Putamen (tissue), 1 donor: ENCODE measurements at regions not wholly inside any gene's neighbourhood (a gene's known extent, or its start where the extent isn't known, plus 50 kb on each side); places are given as distances from the start of the nearest gene placed in this dataset.

ENCODE experiments used
- DNase-seq: peaks from one replicate; pipeline ENCODE4 v3.0.0-alpha.2; 2016; ENCODE audit warnings: low spot score

GRCh38 chr15:85889956-85890619 lies 95.4 kb upstream of the KLHL25 start:
- DNase-seq, result no peak

- no peak for DNase-seq
Observed at GRCh38 chr15:85890620-85890980, 95.9 kb upstream of the KLHL25 start.

DNA sequence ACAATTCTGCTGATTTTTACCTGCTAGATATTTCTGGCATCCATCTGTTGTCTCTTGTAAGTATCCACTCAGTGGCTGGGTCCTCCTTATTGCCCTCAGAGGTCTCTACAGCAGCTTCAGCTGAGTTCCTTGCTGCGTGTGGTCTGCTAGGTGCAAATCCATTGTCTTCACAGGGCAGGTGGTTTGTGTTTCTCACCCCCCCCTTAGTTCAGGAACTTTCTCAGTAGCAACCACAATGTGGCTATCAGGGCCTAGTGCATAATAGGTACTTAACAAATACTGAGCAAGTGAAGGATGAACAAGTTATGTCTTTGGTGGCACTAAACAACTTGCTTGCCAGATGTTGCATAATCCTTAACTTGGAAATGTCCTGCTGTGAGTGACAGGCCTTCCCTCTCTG lies 96.7 kb upstream of the KLHL25 start:
- DNase-seq, result no peak

DNA sequence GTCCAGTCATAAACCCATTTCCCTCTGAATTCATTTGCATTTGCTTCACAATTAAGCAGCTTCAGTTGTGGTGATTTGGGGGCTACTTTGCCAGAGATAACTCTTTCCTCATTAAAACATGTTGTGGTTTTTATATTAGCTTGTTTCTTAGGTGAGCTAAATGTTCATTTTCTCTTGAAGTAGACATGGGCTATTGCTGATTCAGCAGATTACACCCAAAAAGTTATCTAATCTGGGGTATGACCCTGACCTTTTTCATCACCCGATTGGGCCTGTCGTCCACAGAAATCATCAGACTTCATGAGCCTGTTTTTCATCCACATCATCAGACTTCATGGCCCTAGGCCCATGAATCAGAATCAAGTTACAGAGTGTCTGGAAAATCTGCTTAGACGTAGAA lies 97.5 kb upstream of the KLHL25 start:
- no peak for DNase-seq

DNA sequence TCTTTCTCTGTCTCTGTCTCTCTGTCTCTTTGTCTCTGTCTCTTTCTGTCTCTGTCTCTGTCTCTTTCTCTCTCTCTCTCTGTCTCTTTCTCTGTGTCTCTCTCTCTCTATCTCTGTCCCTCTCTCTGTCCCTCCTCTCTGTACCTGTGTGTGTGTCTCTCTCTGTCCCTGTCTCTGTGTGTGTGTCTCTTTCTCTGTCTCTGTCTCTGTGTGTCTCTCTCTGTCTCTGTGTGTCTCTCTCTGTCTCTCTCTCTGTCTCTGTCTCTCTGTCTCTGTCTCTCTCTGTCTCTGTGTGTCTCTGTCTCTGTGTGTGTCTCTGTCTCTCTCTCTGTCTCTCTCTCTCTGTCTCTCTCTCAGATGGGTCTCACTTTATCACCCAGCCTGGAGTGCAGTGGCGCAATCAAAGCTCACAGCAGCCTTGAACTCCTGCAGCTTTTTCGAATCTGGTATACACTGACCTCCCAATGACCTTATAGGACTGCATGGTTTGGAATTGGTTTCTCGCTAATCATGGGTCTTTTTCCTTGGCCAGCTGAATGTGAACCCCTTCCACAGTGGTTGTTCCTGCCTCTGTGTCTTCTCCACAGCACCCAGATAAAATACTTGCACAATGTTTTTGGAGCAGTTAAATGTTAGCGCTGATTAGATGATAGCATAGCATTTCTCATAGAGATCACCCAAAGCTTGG lies 102.6 kb upstream of the KLHL25 start:
- no peak for DNase-seq

GRCh38 chr15:85897895-85898717 lies 103.4 kb upstream of the KLHL25 start:
- DNase-seq, result no peak

GRCh38 chr15:85899927-85900326 lies 105.2 kb upstream of the KLHL25 start:
- peak; percentile 19 for DNase-seq

- DNase-seq, result no peak
Observed at GRCh38 chr15:85905751-85906450, 111.2 kb upstream of the KLHL25 start.

- no peak for DNase-seq
Observed at GRCh38 chr15:85906640-85907039, 111.9 kb upstream of the KLHL25 start.

DNA sequence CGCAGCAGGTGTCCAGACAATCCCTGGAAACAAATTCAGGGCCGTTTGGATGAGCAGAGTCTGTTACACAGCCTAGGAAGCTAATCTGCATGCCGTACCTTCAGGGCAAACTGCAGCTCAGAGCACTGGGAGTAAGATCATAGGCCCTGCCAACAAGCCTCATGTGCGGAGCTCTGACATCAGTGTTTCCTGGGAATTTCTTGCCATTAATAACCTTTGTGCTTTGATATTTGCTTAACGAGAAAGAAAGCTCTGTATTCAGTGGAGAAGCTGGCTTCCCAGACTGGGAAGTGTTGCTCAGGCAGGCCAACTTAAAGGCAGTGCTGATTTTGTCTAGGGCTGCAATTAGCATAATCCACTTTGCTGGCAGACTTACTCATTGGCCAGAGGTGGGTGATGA lies 116.1 kb upstream of the KLHL25 start:
- no peak for DNase-seq

DNA sequence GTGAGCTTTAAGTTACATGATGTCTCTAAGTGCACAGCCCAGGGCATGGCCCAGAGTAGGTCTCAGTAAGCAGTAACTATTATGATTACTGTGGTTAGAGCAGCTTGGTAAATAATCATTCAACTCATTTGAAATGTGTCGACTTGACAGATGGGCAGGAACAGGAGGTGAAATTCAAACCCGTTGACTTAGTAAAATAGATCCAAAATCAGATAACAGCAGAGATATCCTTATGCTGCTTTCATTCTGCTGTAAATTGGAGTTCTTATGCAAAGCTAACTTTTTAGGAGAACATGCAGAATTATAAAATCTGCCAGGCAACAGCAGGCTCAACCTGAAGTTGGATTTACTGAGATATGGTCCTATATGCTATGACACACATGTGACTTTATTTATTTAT lies 118.7 kb upstream of the KLHL25 start:
- DNase-seq, result no peak

DNA sequence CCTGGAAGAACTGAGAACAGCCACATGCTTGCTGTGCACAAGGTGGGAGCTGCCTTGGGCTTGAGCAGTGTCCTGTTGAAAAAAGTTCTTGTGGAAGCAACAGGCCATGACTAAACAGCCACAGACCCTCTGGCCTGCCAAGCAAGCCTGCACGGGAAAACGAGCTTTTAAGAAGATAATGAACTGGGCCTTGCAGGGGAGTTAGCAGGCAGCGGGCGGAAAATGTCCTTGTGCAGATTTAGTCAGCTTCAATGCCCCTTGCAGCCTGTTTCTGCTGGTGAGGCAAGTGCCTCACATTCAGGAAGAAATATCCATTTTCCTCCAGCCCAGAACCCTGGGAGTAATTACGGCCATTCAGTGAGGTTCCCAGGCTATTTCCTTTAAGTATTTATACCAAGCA lies 126.2 kb upstream of the KLHL25 start:
- DNase-seq, result no peak

DNA sequence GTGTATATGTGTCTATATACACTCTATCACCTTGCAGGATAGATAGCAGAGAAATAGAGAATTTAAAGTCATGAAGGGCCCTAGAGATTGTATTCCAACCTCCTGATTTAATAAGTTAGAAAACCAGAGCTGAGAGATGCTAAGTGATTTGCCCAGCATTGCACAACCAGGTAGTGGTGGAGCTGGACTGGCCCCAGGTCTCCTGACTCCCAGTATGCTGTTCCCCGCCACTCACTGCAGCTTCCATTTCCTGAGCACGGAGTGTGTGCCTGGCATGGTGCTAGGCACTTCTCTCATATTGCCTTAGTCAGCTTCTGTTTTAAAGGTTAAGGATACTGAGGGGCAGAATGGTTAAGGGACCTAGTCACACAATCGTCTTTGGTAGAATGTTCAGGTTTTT lies 129.4 kb upstream of the KLHL25 start:
- no peak for DNase-seq

GRCh38 chr15:85925649-85926237 lies 131.0 kb upstream of the KLHL25 start:
- DNase-seq, result no peak

DNA sequence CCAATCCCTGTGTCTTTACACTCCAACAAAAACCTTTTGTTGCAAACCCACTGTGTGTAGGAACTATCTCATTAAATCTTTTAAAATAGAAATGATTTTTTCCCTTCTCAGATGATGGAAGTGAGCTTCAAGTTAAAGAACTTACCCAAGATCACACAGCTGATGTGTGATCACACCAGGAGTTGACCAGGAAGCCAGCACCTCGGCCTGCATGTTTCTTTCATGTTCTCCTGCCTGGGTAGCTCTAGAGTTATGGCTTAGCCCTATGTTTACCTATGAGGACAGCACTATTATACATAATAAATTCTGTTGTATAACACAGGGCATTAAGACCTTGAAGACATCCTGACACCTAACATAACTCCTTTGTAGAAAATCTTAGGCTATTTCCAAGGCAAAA lies 132.1 kb upstream of the KLHL25 start:
- no peak for DNase-seq

GRCh38 chr15:85927931-85928537 lies 133.3 kb upstream of the KLHL25 start:
- no peak for DNase-seq

DNA sequence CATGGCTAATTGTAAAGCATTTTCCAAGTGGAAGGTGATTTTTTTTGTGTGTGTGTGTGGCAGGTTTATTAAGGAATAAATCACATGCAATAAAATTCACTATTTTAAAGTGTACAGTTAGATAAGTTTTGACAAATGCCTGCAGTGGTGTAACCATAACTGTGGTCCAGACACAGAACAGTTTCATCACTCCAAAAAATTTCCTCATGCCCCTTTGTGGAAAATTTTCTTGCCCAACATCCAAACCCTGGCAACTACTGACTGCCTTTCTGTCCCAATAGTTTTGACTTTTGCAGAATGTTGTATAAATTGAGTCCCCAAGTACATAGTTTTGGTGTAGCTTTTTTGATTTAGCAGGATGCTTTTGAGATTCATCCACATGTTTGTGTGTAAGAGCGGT lies 135.1 kb upstream of the KLHL25 start:
- DNase-seq, result no peak

DNA sequence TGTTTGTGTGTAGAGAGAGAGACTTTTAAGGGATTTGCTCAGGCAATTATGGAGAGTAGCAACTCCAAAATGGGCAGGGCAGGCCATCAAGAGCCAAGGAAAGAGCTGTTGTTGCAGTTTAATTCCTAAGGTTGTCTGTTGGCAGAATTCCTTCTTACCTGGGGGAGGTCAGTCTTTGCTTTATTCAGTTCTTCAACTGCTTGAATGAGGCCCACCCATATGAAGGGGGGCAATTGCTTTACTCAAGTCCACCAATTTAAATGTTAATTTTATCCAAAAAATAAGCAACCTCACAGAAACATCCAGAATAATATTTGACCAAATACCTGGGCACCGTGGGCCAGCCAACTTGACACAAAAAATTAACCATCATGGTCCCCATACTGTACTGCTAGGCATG lies 137.7 kb upstream of the KLHL25 start:
- DNase-seq, result no peak

GRCh38 chr15:85934691-85935090 lies 140.0 kb upstream of the KLHL25 start:
- no peak for DNase-seq

- DNase-seq, result no peak
Observed at GRCh38 chr15:85935182-85935581, 140.5 kb upstream of the KLHL25 start.

- no peak for DNase-seq
Observed at GRCh38 chr15:85937661-85938060, 142.0 kb upstream of the AGBL1 start.
